Mammary epithelial cell (primary cell): ENCODE measurements at regions not wholly inside any gene's neighbourhood (a gene's known extent, or its start where the extent isn't known, plus 50 kb on each side); places are given as distances from the start of the nearest gene placed in this dataset.

Experiments
- EZH2 ChIP-seq: IDR thresholded peaks from 2 replicates; pipeline ENCODE4 v1.6.1; 2012; ENCODE audit warnings: low read length, inconsistent platforms, borderline replicate concordance
- TF ChIP-seq, protein P1 (sequence below), 2 donors: IDR thresholded peaks in 1 of 2; conservative IDR thresholded peaks in 1 of 2; 2 replicates each; pipeline ENCODE4 v1.5.1; 2011 to 2012; ENCODE audit warnings: inconsistent platforms in 2 of 2, low read length in 2 of 2, mild to moderate bottlenecking in 2 of 2, control low read depth in 1 of 2, low read depth in 1 of 2; ENCODE audit not compliant: insufficient read depth in 1 of 2; ENCODE audit errors: extremely low read depth in 1 of 2

- TF ChIP-seq, protein P1, sequence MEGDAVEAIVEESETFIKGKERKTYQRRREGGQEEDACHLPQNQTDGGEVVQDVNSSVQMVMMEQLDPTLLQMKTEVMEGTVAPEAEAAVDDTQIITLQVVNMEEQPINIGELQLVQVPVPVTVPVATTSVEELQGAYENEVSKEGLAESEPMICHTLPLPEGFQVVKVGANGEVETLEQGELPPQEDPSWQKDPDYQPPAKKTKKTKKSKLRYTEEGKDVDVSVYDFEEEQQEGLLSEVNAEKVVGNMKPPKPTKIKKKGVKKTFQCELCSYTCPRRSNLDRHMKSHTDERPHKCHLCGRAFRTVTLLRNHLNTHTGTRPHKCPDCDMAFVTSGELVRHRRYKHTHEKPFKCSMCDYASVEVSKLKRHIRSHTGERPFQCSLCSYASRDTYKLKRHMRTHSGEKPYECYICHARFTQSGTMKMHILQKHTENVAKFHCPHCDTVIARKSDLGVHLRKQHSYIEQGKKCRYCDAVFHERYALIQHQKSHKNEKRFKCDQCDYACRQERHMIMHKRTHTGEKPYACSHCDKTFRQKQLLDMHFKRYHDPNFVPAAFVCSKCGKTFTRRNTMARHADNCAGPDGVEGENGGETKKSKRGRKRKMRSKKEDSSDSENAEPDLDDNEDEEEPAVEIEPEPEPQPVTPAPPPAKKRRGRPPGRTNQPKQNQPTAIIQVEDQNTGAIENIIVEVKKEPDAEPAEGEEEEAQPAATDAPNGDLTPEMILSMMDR (conservative IDR thresholded peaks at IDR 0.05 in 1 of 2, IDR thresholded peaks at IDR 0.05 in 1 of 2; ENCODE audit: extremely low read depth in 1 of 2, insufficient read depth in 1 of 2, low read depth in 1 of 2, low read length in 2 of 2): no peak
- no peak for TF ChIP-seq EZH2
Observed at GRCh38 chr9:106785200-106785599, 77.8 kb upstream of the ZNF462 start.
